Adrenal gland (tissue), 9 donors: ENCODE measurements at regions not wholly inside any gene's neighbourhood (a gene's known extent, or its start where the extent isn't known, plus 50 kb on each side); places are given as distances from the start of the nearest gene placed in this dataset.

Experiments
- DNase-seq, 7 donors: peaks; one replicate each; pipeline ENCODE4 v3.0.0-alpha.2; 2019 to 2020
- H3K27ac ChIP-seq, 5 donors: fragments of 200-600 bp; sonication (generic) in 4 of 5; 1 replicate in 3 of 5; 2 replicates in 2 of 5; pipeline versions ENCODE4 v1.5.1 to v1.8.0; 2016 to 2020; ENCODE audit warnings: mild to moderate bottlenecking in 1 of 5
- H3K27me3 ChIP-seq: fragments of 200-600 bp; 2 replicates; pipeline ENCODE4 v1.8.0; 2021
- H3K36me3 ChIP-seq, 2 donors: fragments of 200-600 bp; replicated peaks in 1 of 2; 1 replicate in 1 of 2; 2 replicates in 1 of 2; pipeline versions ENCODE4 v1.5.1 to v1.8.0; 2018 to 2022
- H3K4me1 ChIP-seq, 2 donors: fragments of 200-600 bp; replicated peaks in 1 of 2; 1 replicate in 1 of 2; 2 replicates in 1 of 2; pipeline versions ENCODE4 v1.5.1 to v1.8.0; 2018 to 2021
- H3K4me3 ChIP-seq, 4 donors: fragments of 200-600 bp; sonication (generic) in 3 of 4; one replicate each; pipeline ENCODE4 v1.5.1; 2016 to 2018
- H3K9me3 ChIP-seq, 3 donors: fragments of 200-600 bp; sonication (generic) in 1 of 3; replicated peaks in 1 of 3; 1 replicate in 2 of 3; 2 replicates in 1 of 3; pipeline versions ENCODE4 v1.5.1 to v1.8.0; 2016 to 2021
- POLR2A ChIP-seq, 2 donors: fragments of 450-650 bp; IDR thresholded peaks; one replicate each; pipeline ENCODE4 v1.6.1; 2017; ENCODE audit warnings: antibody characterized with exemption in 2 of 2, mild to moderate bottlenecking in 2 of 2, moderate library complexity in 1 of 2
- WGBS, 4 donors: extraction: QIAGEN DNeasy Blood & Tissue Kit in 2 of 4; methylation state at CpG; one replicate each; pipeline versions ENCODE4 v1.1.5 to v1.1.7; 2013 to 2017; 5-methylcytosine and 5-hydroxymethylcytosine counted together
- intact Hi-C, 2 donors: fragments of 100-400 bp; cut with DNase I; formaldehyde crosslinking; loops; one replicate each; pipeline versions ENCODE4 v1.14.1 to v1.15.0; 2022 to 2023
- TF ChIP-seq, protein P1 (sequence below), 6 experiments: fragments of 450-650 bp in 4 of 6; fragments of 200-600 bp in 2 of 6; sonication (generic) in 1 of 6; IDR thresholded peaks; 1 replicate in 5 of 6; 2 replicates in 1 of 6; pipeline versions ENCODE4 v1.5.1 to v1.8.0; 2016 to 2021; ENCODE audit warnings: antibody characterized with exemption in 6 of 6, mild to moderate bottlenecking in 2 of 6, moderate library complexity in 1 of 6
- donor health status: healthy with polysubstance abuse.
- donor health status: Bipolar disorder and iron deficiency.
- donor health status: DM: yes; HTN: yes; CAD: no.
- donor health status: DM: no; HTN: no; CAD: no.
- donor health status: DM: no; HTN: no; CAD: no.

GRCh38 chr20:6530254-6530653 is 237.2 kb upstream of the BMP2 start:
- no peak for DNase-seq
- intact Hi-C loops = no loop called here
- H3K27me3 ChIP-seq = no peaks in the 10 kb centered on the region
- TF ChIP-seq POLR2A (IDR thresholded peaks at IDR 0.05) = no peak
- TF ChIP-seq, protein P1, sequence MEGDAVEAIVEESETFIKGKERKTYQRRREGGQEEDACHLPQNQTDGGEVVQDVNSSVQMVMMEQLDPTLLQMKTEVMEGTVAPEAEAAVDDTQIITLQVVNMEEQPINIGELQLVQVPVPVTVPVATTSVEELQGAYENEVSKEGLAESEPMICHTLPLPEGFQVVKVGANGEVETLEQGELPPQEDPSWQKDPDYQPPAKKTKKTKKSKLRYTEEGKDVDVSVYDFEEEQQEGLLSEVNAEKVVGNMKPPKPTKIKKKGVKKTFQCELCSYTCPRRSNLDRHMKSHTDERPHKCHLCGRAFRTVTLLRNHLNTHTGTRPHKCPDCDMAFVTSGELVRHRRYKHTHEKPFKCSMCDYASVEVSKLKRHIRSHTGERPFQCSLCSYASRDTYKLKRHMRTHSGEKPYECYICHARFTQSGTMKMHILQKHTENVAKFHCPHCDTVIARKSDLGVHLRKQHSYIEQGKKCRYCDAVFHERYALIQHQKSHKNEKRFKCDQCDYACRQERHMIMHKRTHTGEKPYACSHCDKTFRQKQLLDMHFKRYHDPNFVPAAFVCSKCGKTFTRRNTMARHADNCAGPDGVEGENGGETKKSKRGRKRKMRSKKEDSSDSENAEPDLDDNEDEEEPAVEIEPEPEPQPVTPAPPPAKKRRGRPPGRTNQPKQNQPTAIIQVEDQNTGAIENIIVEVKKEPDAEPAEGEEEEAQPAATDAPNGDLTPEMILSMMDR (IDR thresholded peaks at IDR 0.05) = no peak
- H3K4me1 ChIP-seq = no peaks in the 10 kb centered on the region
- no peak overlapping the region for H3K4me3 ChIP-seq
- no peaks in the 10 kb centered on the region for H3K9me3 ChIP-seq
- no peak overlapping the region for H3K27ac ChIP-seq
- H3K36me3 ChIP-seq = no peaks in the 10 kb centered on the region

- H3K4me1 ChIP-seq = no peaks in the 10 kb centered on the region
- no peak overlapping the region for H3K27ac ChIP-seq
- intact Hi-C loops = no loop called here
- 69 to 78% (median 74%) methylated on average over 6 of the region's 6 CpGs for WGBS, 4 donors
- H3K27me3 ChIP-seq = no peaks in the 10 kb centered on the region
- H3K9me3 ChIP-seq = peaks cover 0 to 15% (median 0%) of the 10 kb centered on the region in 3 donors
- no peaks in the 10 kb centered on the region for H3K36me3 ChIP-seq
- no peak overlapping the region for H3K4me3 ChIP-seq
- TF ChIP-seq, protein P1 (IDR thresholded peaks at IDR 0.05) = no peak
- no peak for TF ChIP-seq POLR2A (IDR thresholded peaks at IDR 0.05)
- no peak for DNase-seq
These were observed 241.8 kb upstream of the BMP2 start for GRCh38 chr20:6525447-6526303.

- H3K4me1 ChIP-seq = no peaks in the 10 kb centered on the region
- no peak for DNase-seq
- H3K4me3 ChIP-seq = no peak overlapping the region
- WGBS, 4 donors = 85 to 89% (median 88%) methylated on average over 3 of the region's 3 CpGs
- peaks cover 0 to 15% (median 0%) of the 10 kb centered on the region in 3 donors for H3K9me3 ChIP-seq
- intact Hi-C loops = no loop called here
- no peaks in the 10 kb centered on the region for H3K27me3 ChIP-seq
- H3K36me3 ChIP-seq = no peaks in the 10 kb centered on the region
- TF ChIP-seq POLR2A (IDR thresholded peaks at IDR 0.05) = no peak
- TF ChIP-seq, protein P1 (IDR thresholded peaks at IDR 0.05) = no peak
- no peak overlapping the region for H3K27ac ChIP-seq
These were observed 243.2 kb upstream of the BMP2 start for GRCh38 chr20:6524305-6524704.

DNA sequence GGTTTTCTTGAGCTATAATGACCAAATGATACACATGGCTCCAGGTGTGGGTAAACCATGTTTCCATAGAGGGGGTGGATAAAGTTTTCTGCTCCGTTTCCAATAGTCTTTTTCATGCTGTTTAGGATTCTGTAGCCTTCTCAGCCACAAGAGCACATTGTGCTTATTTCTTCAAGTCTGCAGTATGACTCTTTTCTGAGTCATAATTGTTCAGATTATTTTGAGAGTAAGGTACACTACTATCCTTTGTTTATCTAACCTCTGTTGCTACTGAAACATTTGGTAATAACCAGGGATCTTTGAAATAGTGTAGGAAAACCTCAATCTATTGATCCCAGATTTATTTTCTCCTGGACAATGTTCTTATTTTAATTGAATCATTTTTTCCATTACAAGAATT is 247.9 kb upstream of the BMP2 start:
- intact Hi-C loops = no loop called here
- no peak for TF ChIP-seq POLR2A (IDR thresholded peaks at IDR 0.05)
- TF ChIP-seq, protein P1 (IDR thresholded peaks at IDR 0.05) = no peak
- Histone ChIP-seq H3K27ac (no peak overlapping the region), H3K4me1 (no peaks in the 10 kb centered on the region), H3K36me3 (no peaks in the 10 kb centered on the region), H3K4me3 (no peak overlapping the region), H3K9me3 (peaks cover 0 to 13% (median 0%) of the 10 kb centered on the region in 3 donors), H3K27me3 (no peaks in the 10 kb centered on the region)
- no peak for DNase-seq
- WGBS, 4 donors = 35 to 50% (median 41%) methylated on average over 1 of the region's 1 CpG
